ENCODE measurements at regions not wholly inside any gene's neighbourhood (a gene's known extent, or its start where the extent isn't known, plus 50 kb on each side); places are given as distances from the start of the nearest gene placed in this dataset.

GRCh38 chr1:30649321-30649991 is 73.9 kb downstream of the MATN1 start:
- intact Hi-C loops (cut with DNase I): no loop called here
- H3K27me3 ChIP-seq: no peaks in the 10 kb centered on the region
- DNase-seq (ENCODE audit: low spot score in 2 of 2): no peak
- no peaks in the 10 kb centered on the region for H3K36me3 ChIP-seq
- no peak overlapping the region for H3K4me3 ChIP-seq
- TF ChIP-seq CTCF (IDR thresholded peaks at IDR 0.05): no peak
- H3K9me3 ChIP-seq: no peaks in the 10 kb centered on the region
- H3K27ac ChIP-seq: no peak overlapping the region
- no peaks in the 10 kb centered on the region for H3K4me1 ChIP-seq

GRCh38 chr1:30648408-30649000 is 74.9 kb downstream of the MATN1 start:
- H3K4me1 ChIP-seq: no peaks in the 10 kb centered on the region
- no peak overlapping the region for H3K4me3 ChIP-seq
- H3K27me3 ChIP-seq: no peaks in the 10 kb centered on the region
- TF ChIP-seq CTCF (IDR thresholded peaks at IDR 0.05): no peak
- no peak overlapping the region for H3K27ac ChIP-seq
- DNase-seq (ENCODE audit: low spot score in 2 of 2): no peak
- H3K9me3 ChIP-seq: no peaks in the 10 kb centered on the region
- H3K36me3 ChIP-seq: no peaks in the 10 kb centered on the region
- intact Hi-C loops (cut with DNase I): no loop called here

GRCh38 chr1:30645807-30646206 is 77.6 kb downstream of the MATN1 start:
- TF ChIP-seq CTCF (IDR thresholded peaks at IDR 0.05): no peak
- H3K9me3 ChIP-seq: no peaks in the 10 kb centered on the region
- H3K27me3 ChIP-seq: no peaks in the 10 kb centered on the region
- DNase-seq (ENCODE audit: low spot score in 2 of 2): no peak
- no peak overlapping the region for H3K27ac ChIP-seq
- H3K4me1 ChIP-seq: no peaks in the 10 kb centered on the region
- no peaks in the 10 kb centered on the region for H3K36me3 ChIP-seq
- intact Hi-C loops (cut with DNase I): no loop called here
- no peak overlapping the region for H3K4me3 ChIP-seq

GRCh38 chr1:30642391-30643120 is 80.8 kb downstream of the MATN1 start:
- no peaks in the 10 kb centered on the region for H3K9me3 ChIP-seq
- no peaks in the 10 kb centered on the region for H3K4me1 ChIP-seq
- intact Hi-C loops (cut with DNase I): no loop called here
- no peak for DNase-seq (ENCODE audit: low spot score in 2 of 2)
- no peaks in the 10 kb centered on the region for H3K27me3 ChIP-seq
- no peak overlapping the region for H3K4me3 ChIP-seq
- H3K36me3 ChIP-seq: no peaks in the 10 kb centered on the region
- no peak for TF ChIP-seq CTCF (IDR thresholded peaks at IDR 0.05)
- H3K27ac ChIP-seq: no peak overlapping the region

- DNase-seq (ENCODE audit: low spot score in 2 of 2): no peak
- no peaks in the 10 kb centered on the region for H3K4me1 ChIP-seq
- intact Hi-C loops (cut with DNase I): no loop called here
- H3K36me3 ChIP-seq: no peaks in the 10 kb centered on the region
- H3K27ac ChIP-seq: no peak overlapping the region
- TF ChIP-seq CTCF (IDR thresholded peaks at IDR 0.05): no peak
- H3K4me3 ChIP-seq: no peak overlapping the region
- no peaks in the 10 kb centered on the region for H3K27me3 ChIP-seq
- no peaks in the 10 kb centered on the region for H3K9me3 ChIP-seq
These were observed 81.6 kb downstream of the MATN1 start for GRCh38 chr1:30641572-30642353.
